MCF 10A (cell line): ENCODE measurements at regions not wholly inside any gene's neighbourhood (a gene's known extent, or its start where the extent isn't known, plus 50 kb on each side); places are given as distances from the start of the nearest gene placed in this dataset.

ENCODE experiments used
- BruUV-seq: library from RNA; stranded (reverse); fragments of 400-500 nt; replicated peaks from 2 replicates; lab custom pipeline; 2021; lab: Mats Ljungman, UMichigan
- CTCF ChIA-PET: fragments of 300-600 bp; sonication (Branson Sonifier 250); formaldehyde crosslinking; extraction: SDS; loops from one replicate; lab custom pipeline; 2021; ENCODE audit warnings: antibody characterized with exemption, inconsistent platforms; lab: Yijun Ruan, JAX
- POLR2A ChIA-PET: fragments of 300-600, 350-650 bp; sonication (Branson Sonifier 250); formaldehyde crosslinking; extraction: SDS; loops from one replicate; lab custom pipeline; 2020; ENCODE audit warnings: antibody characterized with exemption, inconsistent platforms; lab: Yijun Ruan, JAX
- DNase-seq: peaks from one replicate; pipeline ENCODE4 v3.0.0-alpha.2; 2018; ENCODE audit not compliant: unreplicated experiment
- H3K27ac Mint-ChIP-seq: one replicate; pipeline ENCODE4 v1.8.0; 2022; ENCODE audit warnings: mild to moderate bottlenecking, low read depth, mixed read lengths; ENCODE audit not compliant: unreplicated experiment
- H3K27me3 Mint-ChIP-seq: one replicate; pipeline ENCODE4 v1.8.0; 2022; ENCODE audit warnings: mixed read lengths; ENCODE audit not compliant: insufficient read depth, unreplicated experiment
- H3K36me3 Mint-ChIP-seq: one replicate; pipeline ENCODE4 v1.8.0; 2022; ENCODE audit warnings: mild to moderate bottlenecking, moderate library complexity, mixed read lengths; ENCODE audit not compliant: insufficient read depth, unreplicated experiment
- H3K4me1 Mint-ChIP-seq: one replicate; pipeline ENCODE4 v1.8.0; 2022; ENCODE audit warnings: mixed read lengths; ENCODE audit not compliant: insufficient read depth, unreplicated experiment
- H3K4me3 Mint-ChIP-seq: one replicate; pipeline ENCODE4 v1.8.0; 2022; ENCODE audit warnings: mild to moderate bottlenecking, moderate library complexity, mixed read lengths; ENCODE audit not compliant: unreplicated experiment
- H3K9me3 Mint-ChIP-seq: one replicate; pipeline ENCODE4 v1.8.0; 2022; ENCODE audit warnings: mixed read lengths; ENCODE audit not compliant: unreplicated experiment
- CTCF ChIP-seq: fragments of 200-600 bp; IDR thresholded peaks from one replicate; pipeline ENCODE4 v1.8.0; 2022; ENCODE audit warnings: antibody characterized with exemption, mild to moderate bottlenecking; ENCODE audit not compliant: unreplicated experiment
- intact Hi-C: fragments of 100-400 bp; cut with micrococcal nuclease; formaldehyde crosslinking; loops from 2 replicates; pipeline ENCODE4 v1.14.1; 2022

GRCh38 chr12:107288414-107289127, 195.2 kb upstream of the CRY1 start:
- peaks cover 7% of the 10 kb centered on the region for H3K4me1 Mint-ChIP-seq
- H3K27me3 Mint-ChIP-seq: no peaks in the 10 kb centered on the region
- H3K4me3 Mint-ChIP-seq: no peak overlapping the region
- H3K36me3 Mint-ChIP-seq: no peaks in the 10 kb centered on the region
- no peak for TF ChIP-seq CTCF
- ChIA-PET CTCF (no interaction called here), POLR2A (no interaction called here)
- BruUV-seq: no TSS peak
- H3K9me3 Mint-ChIP-seq: no peaks in the 10 kb centered on the region
- no peak overlapping the region for H3K27ac Mint-ChIP-seq
- no peak for DNase-seq
- intact Hi-C loops: no loop called here

DNA sequence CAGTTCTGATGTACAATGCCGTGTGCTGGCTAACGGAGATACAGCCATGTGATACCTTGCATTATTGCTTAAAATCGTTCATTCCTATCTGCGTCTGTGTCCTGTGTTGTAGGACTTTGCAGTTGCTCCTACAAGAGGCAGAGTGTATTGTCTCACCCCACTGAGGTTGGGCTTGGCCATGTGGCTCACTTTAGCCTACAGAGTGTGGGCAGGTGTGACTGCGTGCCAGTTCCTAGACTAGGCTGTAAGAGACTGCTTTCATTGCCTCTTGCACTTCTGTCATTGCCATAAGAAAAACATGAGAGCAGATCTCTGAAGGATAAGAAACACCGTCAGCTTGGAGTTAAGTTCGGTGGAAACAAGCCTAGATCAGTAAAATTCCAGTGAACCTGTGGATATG, 197.7 kb upstream of the CRY1 start:
- Mint-ChIP-seq H3K36me3 (no peaks in the 10 kb centered on the region), H3K27ac (no peak overlapping the region), H3K27me3 (no peaks in the 10 kb centered on the region), H3K4me3 (no peak overlapping the region), H3K4me1 (peaks cover 16% of the 10 kb centered on the region), H3K9me3 (no peaks in the 10 kb centered on the region)
- BruUV-seq: no TSS peak
- no peak for DNase-seq
- CTCF ChIA-PET: interaction anchor here (0.6 kb wide), 1 partner anchor 90 kb away, joined by 5 read pairs; no protein-coding TSS in a partner anchor
- intact Hi-C loops: no loop called here
- POLR2A ChIA-PET: no interaction called here
- TF ChIP-seq CTCF: no peak

- no peaks in the 10 kb centered on the region for H3K9me3 Mint-ChIP-seq
- no peaks in the 10 kb centered on the region for H3K36me3 Mint-ChIP-seq
- ChIA-PET CTCF (interaction anchor here (0.7 to 1.6 kb wide), 13 partner anchors 10 to 1051 kb away, joined by 3 to 5 read pairs (median 3); no protein-coding TSS in a partner anchor), POLR2A (interaction anchor here (0.7 to 2.2 kb wide), 8 partner anchors 12 to 814 kb away, joined by 3 to 10 read pairs (median 4); a partner anchor contains a TSS)
- peak; percentile 98 for DNase-seq
- no peaks in the 10 kb centered on the region for H3K27me3 Mint-ChIP-seq
- peak overlapping the region; percentile 51 for H3K4me3 Mint-ChIP-seq
- intact Hi-C loops: no loop called here
- BruUV-seq: no TSS peak
- peak overlapping the region; percentile 37 for H3K27ac Mint-ChIP-seq
- no peak for TF ChIP-seq CTCF
- peaks cover 26% of the 10 kb centered on the region for H3K4me1 Mint-ChIP-seq
Observed at GRCh38 chr12:107296681-107297089, 203.3 kb upstream of the CRY1 start.

GRCh38 chr12:107302649-107303341, 209.4 kb upstream of the CRY1 start:
- Mint-ChIP-seq H3K4me3 (no peak overlapping the region), H3K36me3 (no peaks in the 10 kb centered on the region), H3K27ac (no peak overlapping the region), H3K27me3 (peaks cover 2% of the 10 kb centered on the region), H3K4me1 (no peaks in the 10 kb centered on the region), H3K9me3 (no peaks in the 10 kb centered on the region)
- CTCF ChIA-PET: interaction anchor here (0.6 kb wide), 2 partner anchors 99 to 996 kb away, joined by 3 to 4 read pairs; no protein-coding TSS in a partner anchor
- no peak for TF ChIP-seq CTCF
- no TSS peak for BruUV-seq
- intact Hi-C loops: no loop called here
- POLR2A ChIA-PET: no interaction called here
- no peak for DNase-seq
